Keratinocyte (primary cell): ENCODE measurements at regions not wholly inside any gene's neighbourhood (a gene's known extent, or its start where the extent isn't known, plus 50 kb on each side); places are given as distances from the start of the nearest gene placed in this dataset.

Source experiments
- CTCF ChIP-seq, 3 experiments: IDR thresholded peaks in 1 of 3; conservative IDR thresholded peaks in 1 of 3; optimal IDR thresholded peaks in 1 of 3; 2 replicates in 2 of 3; 3 replicates in 1 of 3; pipeline versions ENCODE3 to v1.5.1; 2011; ENCODE audit warnings: low read length in 3 of 3, mild to moderate bottlenecking in 3 of 3, moderate library complexity in 2 of 3, control low read depth in 1 of 3, inconsistent platforms in 1 of 3; ENCODE audit not compliant: insufficient read depth in 2 of 3; ENCODE audit errors: extremely low read depth in 1 of 3
- EZH2 ChIP-seq: IDR thresholded peaks from one replicate; pipeline ENCODE4 v1.6.1; 2012; ENCODE audit warnings: inconsistent platforms, mild to moderate bottlenecking, low read length, moderate library complexity

- no peak for TF ChIP-seq CTCF (optimal IDR thresholded peaks at IDR 0.05 in 1 of 3, IDR thresholded peaks at IDR 0.05 in 1 of 3, conservative IDR thresholded peaks at IDR 0.05 in 1 of 3; ENCODE audit: extremely low read depth in 1 of 3, insufficient read depth in 2 of 3, low read length in 3 of 3)
- no peak for TF ChIP-seq EZH2
These were observed 85.0 kb upstream of the SEC11C start for GRCh38 chr18:59054496-59055287.
